ENCODE measurements at regions not wholly inside any gene's neighbourhood (a gene's known extent, or its start where the extent isn't known, plus 50 kb on each side); places are given as distances from the start of the nearest gene placed in this dataset.
A peak's percentile ranks its signal among the peaks of the same experiment; 100 is the strongest.
"Not testable (repeated sequence)": the region's sequence is repeated elsewhere in the genome, so short reads cannot be mapped to it uniquely, and the experiment has no call there.

- DNase-seq (ENCODE audit: low read depth): not testable (repeated sequence)
These were observed 52.9 kb upstream of the CSF1 start for GRCh38 chr1:109857702-109858101.

GRCh38 chr1:109855986-109856385 is 54.7 kb upstream of the CSF1 start:
- not testable (repeated sequence) for DNase-seq (ENCODE audit: low read depth)

- DNase-seq (ENCODE audit: low read depth): not testable (repeated sequence)
These were observed 56.7 kb upstream of the CSF1 start for GRCh38 chr1:109853972-109854371.

- DNase-seq (ENCODE audit: low read depth): peak; percentile 20
These were observed 58.2 kb upstream of the CSF1 start for GRCh38 chr1:109852221-109853015.

GRCh38 chr1:109850827-109851226 is 59.8 kb upstream of the CSF1 start:
- peak; percentile 52 for DNase-seq (ENCODE audit: low read depth)

- no peak for DNase-seq (ENCODE audit: low read depth)
These were observed 60.5 kb upstream of the CSF1 start for GRCh38 chr1:109850194-109850593.

GRCh38 chr1:109849655-109850054 is 61.0 kb upstream of the CSF1 start:
- DNase-seq (ENCODE audit: low read depth): no peak

GRCh38 chr1:109847251-109847650 is 63.4 kb upstream of the CSF1 start:
- no peak for DNase-seq (ENCODE audit: low read depth)

- DNase-seq (ENCODE audit: low read depth): no peak
These were observed 63.8 kb upstream of the CSF1 start for GRCh38 chr1:109846846-109847245.

- no peak for DNase-seq (ENCODE audit: low read depth)
These were observed 64.5 kb upstream of the CSF1 start for GRCh38 chr1:109846162-109846561.

GRCh38 chr1:109845658-109846057 is 65.0 kb upstream of the CSF1 start:
- no peak for DNase-seq (ENCODE audit: low read depth)

- no peak for DNase-seq (ENCODE audit: low read depth)
These were observed 66.0 kb upstream of the CSF1 start for GRCh38 chr1:109844609-109845008.

- DNase-seq (ENCODE audit: low read depth): peak; percentile 9
These were observed 70.5 kb upstream of the CSF1 start for GRCh38 chr1:109840011-109840629.

- DNase-seq (ENCODE audit: low read depth): not testable (repeated sequence)
These were observed 71.4 kb upstream of the CSF1 start for GRCh38 chr1:109839276-109839675.

- DNase-seq (ENCODE audit: low read depth): peak; percentile 62
These were observed 71.8 kb upstream of the CSF1 start for GRCh38 chr1:109838838-109839240.

- no peak for DNase-seq (ENCODE audit: low read depth)
These were observed 72.6 kb upstream of the CSF1 start for GRCh38 chr1:109837852-109838570.

- DNase-seq (ENCODE audit: low read depth): not testable (repeated sequence)
These were observed 71.9 kb upstream of the EPS8L3 start for GRCh38 chr1:109835645-109836044.

- no peak for DNase-seq (ENCODE audit: low read depth)
These were observed 71.2 kb upstream of the EPS8L3 start for GRCh38 chr1:109834951-109835350.

- DNase-seq (ENCODE audit: low read depth): no peak
These were observed 69.2 kb upstream of the EPS8L3 start for GRCh38 chr1:109832945-109833344.

- DNase-seq (ENCODE audit: low read depth): no peak
These were observed 65.2 kb upstream of the EPS8L3 start for GRCh38 chr1:109828756-109829505.

- DNase-seq (ENCODE audit: low read depth): no peak
These were observed 64.3 kb upstream of the EPS8L3 start for GRCh38 chr1:109827986-109828385.

- DNase-seq (ENCODE audit: low read depth): peak; percentile 60
These were observed 63.7 kb upstream of the EPS8L3 start for GRCh38 chr1:109827466-109827865.
